Right lobe of liver (tissue), 6 donors: ENCODE measurements at regions not wholly inside any gene's neighbourhood (a gene's known extent, or its start where the extent isn't known, plus 50 kb on each side); places are given as distances from the start of the nearest gene placed in this dataset.
"Not testable (repeated sequence)": the region's sequence is repeated elsewhere in the genome, so short reads cannot be mapped to it uniquely, and the experiment has no call there.

ENCODE experiments used
- ATAC-seq, 4 donors: fragments of 200-7000 bp; cut with Tn5 transposase; one replicate each; pipeline ENCODE4 v1.9.1; 2020; ENCODE audit warnings: mild to moderate bottlenecking in 4 of 4, moderate library complexity in 4 of 4
- DNase-seq, 3 donors: peaks; one replicate each; pipeline ENCODE4 v3.0.0-alpha.2; 2020
- H3K27ac ChIP-seq, 3 donors: fragments of 200-600 bp; one replicate each; pipeline ENCODE4 v1.8.0; 2022
- H3K27me3 ChIP-seq, 2 donors: fragments of 200-600 bp; one replicate each; pipeline ENCODE4 v1.8.0; 2022
- H3K36me3 ChIP-seq, 4 donors: fragments of 200-600 bp; sonication (generic) in 1 of 4; one replicate each; pipeline versions ENCODE4 v1.5.1 to v1.8.0; 2017 to 2022; ENCODE audit warnings: control low read depth in 1 of 4
- H3K4me1 ChIP-seq, 4 donors: fragments of 200-600 bp; sonication (generic) in 1 of 4; one replicate each; pipeline versions ENCODE4 v1.5.1 to v1.8.0; 2017 to 2022; ENCODE audit warnings: control low read depth in 1 of 4
- H3K4me3 ChIP-seq, 3 donors: fragments of 200-600 bp; one replicate each; pipeline ENCODE4 v1.8.0; 2022
- H3K9me3 ChIP-seq, 4 donors: fragments of 200-600 bp; sonication (generic) in 1 of 4; one replicate each; pipeline versions ENCODE4 v1.5.1 to v1.8.0; 2017 to 2022; ENCODE audit warnings: control low read depth in 1 of 4
- POLR2A ChIP-seq: fragments of 450-650 bp; IDR thresholded peaks from one replicate; pipeline ENCODE4 v1.6.1; 2017; ENCODE audit warnings: antibody characterized with exemption, mild to moderate bottlenecking
- WGBS: methylation state at CpG from one replicate; pipeline ENCODE4 v1.1.6; 2018; ENCODE audit warnings: low coverage, low lambda C conversion rate; ENCODE audit not compliant: insufficient coverage; ENCODE audit errors: missing lambda C conversion rate; 5-methylcytosine and 5-hydroxymethylcytosine counted together
- intact Hi-C, 2 donors: fragments of 100-400 bp; cut with DNase I; formaldehyde crosslinking; loops; one replicate each; pipeline versions ENCODE4 v1.11.2 to v1.14.1; 2022
- TF ChIP-seq, protein P1 (sequence below), 4 donors: fragments of 200-600 bp in 3 of 4; fragments of 450-650 bp in 1 of 4; IDR thresholded peaks; one replicate each; pipeline versions ENCODE4 v1.5.1 to v1.8.0; 2016 to 2022; ENCODE audit warnings: antibody characterized with exemption in 4 of 4, mild to moderate bottlenecking in 2 of 4
- donor health status: DM: no; HTN: yes; CAD: no.
- donor health status: DM: no; HTN: no; CAD: no.
- donor health status: DM: no; HTN: no; CAD: no.
- donor health status: DM: no; HTN: yes; CAD: no.
- donor health status: DM: no; HTN: yes; CAD: no.

DNA sequence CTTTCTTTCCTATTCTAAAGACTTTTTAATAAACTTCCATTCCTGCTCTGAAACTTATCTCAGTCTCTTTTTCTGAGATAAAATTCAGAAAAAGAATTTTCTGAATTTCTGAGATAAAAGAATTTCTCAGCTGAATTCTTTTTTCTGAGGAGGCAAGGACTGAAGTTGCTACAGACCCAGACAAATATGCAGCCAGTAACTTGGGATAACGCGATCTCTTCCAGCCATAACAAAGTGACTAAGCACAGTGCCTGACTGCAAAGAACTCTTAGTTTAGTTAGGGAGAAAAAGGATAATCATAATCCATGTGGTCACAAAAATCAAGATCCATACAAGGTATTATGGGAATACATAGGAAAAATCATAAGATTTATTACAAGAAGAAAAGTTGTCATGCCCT is 222.0 kb upstream of the GAP43 start:
- H3K36me3 ChIP-seq: no peaks in the 10 kb centered on the region
- intact Hi-C loops: no loop called here
- H3K4me3 ChIP-seq: no peak overlapping the region
- no peaks in the 10 kb centered on the region for H3K27me3 ChIP-seq
- H3K4me1 ChIP-seq: no peaks in the 10 kb centered on the region
- TF ChIP-seq, protein P1, sequence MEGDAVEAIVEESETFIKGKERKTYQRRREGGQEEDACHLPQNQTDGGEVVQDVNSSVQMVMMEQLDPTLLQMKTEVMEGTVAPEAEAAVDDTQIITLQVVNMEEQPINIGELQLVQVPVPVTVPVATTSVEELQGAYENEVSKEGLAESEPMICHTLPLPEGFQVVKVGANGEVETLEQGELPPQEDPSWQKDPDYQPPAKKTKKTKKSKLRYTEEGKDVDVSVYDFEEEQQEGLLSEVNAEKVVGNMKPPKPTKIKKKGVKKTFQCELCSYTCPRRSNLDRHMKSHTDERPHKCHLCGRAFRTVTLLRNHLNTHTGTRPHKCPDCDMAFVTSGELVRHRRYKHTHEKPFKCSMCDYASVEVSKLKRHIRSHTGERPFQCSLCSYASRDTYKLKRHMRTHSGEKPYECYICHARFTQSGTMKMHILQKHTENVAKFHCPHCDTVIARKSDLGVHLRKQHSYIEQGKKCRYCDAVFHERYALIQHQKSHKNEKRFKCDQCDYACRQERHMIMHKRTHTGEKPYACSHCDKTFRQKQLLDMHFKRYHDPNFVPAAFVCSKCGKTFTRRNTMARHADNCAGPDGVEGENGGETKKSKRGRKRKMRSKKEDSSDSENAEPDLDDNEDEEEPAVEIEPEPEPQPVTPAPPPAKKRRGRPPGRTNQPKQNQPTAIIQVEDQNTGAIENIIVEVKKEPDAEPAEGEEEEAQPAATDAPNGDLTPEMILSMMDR (IDR thresholded peaks at IDR 0.05): no peak
- TF ChIP-seq POLR2A: no peak
- DNase-seq (no peak), ATAC-seq (no peak)
- H3K9me3 ChIP-seq: no peaks in the 10 kb centered on the region
- H3K27ac ChIP-seq: no peak overlapping the region
- 72% methylated on average over 2 of the region's 2 CpGs for WGBS

- intact Hi-C loops: no loop called here
- no peak overlapping the region for H3K27ac ChIP-seq
- H3K4me3 ChIP-seq: no peak overlapping the region
- no peak for DNase-seq
- H3K36me3 ChIP-seq: no peaks in the 10 kb centered on the region
- 50% methylated on average over 1 of the region's 1 CpG for WGBS
- no peaks in the 10 kb centered on the region for H3K4me1 ChIP-seq
- H3K9me3 ChIP-seq: no peaks in the 10 kb centered on the region
- ATAC-seq: no peak
- H3K27me3 ChIP-seq: no peaks in the 10 kb centered on the region
- TF ChIP-seq, protein P1 (IDR thresholded peaks at IDR 0.05): no peak
- no peak for TF ChIP-seq POLR2A
Observed at GRCh38 chr3:115401851-115402501, 221.3 kb upstream of the GAP43 start.

GRCh38 chr3:115402651-115403050 is 220.7 kb upstream of the GAP43 start:
- H3K27ac ChIP-seq: no peak overlapping the region
- H3K36me3 ChIP-seq: no peaks in the 10 kb centered on the region
- no peaks in the 10 kb centered on the region for H3K27me3 ChIP-seq
- H3K4me3 ChIP-seq: no peak overlapping the region
- no peaks in the 10 kb centered on the region for H3K9me3 ChIP-seq
- ATAC-seq (no peak), DNase-seq (no peak)
- intact Hi-C loops: no loop called here
- TF ChIP-seq POLR2A: no peak
- TF ChIP-seq, protein P1 (IDR thresholded peaks at IDR 0.05): no peak
- no peaks in the 10 kb centered on the region for H3K4me1 ChIP-seq

DNA sequence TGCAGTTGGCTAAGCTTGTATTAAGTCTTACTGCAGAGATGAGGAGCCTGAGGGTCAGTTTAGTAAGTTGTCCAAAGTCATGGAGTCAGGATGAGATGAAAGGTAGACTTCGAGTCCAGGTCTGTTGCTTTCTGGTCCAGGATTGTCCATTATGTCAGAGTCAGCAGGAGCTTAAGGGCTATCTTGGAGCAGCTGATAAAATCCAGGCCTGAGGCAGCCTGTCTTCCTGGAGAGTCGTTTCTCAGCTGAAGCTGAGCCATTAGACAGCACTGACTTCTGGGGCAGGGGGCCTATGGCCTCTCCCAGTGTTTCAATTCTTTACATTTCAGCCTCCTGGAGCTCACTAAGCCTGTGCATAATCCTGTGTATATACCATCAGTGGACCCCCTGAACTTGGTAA is 219.5 kb upstream of the GAP43 start:
- Histone ChIP-seq H3K4me1 (no peaks in the 10 kb centered on the region), H3K27ac (no peak overlapping the region), H3K4me3 (no peak overlapping the region), H3K9me3 (no peaks in the 10 kb centered on the region), H3K36me3 (no peaks in the 10 kb centered on the region), H3K27me3 (no peaks in the 10 kb centered on the region)
- ATAC-seq (no peak), DNase-seq (no peak)
- 33% methylated on average over 1 of the region's 2 CpGs for WGBS
- intact Hi-C loops: no loop called here
- TF ChIP-seq, protein P1 (IDR thresholded peaks at IDR 0.05): no peak
- TF ChIP-seq POLR2A: no peak

DNA sequence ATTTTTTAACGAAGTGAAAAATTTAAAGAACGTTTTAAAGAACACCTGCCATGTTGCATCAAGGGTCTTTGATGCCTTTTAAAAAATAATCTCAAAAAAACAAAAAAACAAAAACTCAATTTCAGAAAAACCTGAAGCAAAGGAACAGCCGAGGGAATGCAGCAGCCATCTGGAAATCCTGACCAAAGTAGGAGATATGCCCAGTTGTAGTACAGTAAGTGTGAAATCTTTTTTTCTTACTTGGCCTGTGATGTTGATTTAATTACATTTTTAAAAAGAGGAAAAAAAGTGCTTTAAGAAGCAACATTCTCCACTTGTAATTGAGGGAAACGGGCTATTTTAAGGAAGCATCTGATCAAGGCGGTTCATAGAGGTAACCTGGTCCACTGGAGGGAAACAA is 213.7 kb upstream of the GAP43 start:
- 42% methylated on average over 5 of the region's 5 CpGs for WGBS

DNA sequence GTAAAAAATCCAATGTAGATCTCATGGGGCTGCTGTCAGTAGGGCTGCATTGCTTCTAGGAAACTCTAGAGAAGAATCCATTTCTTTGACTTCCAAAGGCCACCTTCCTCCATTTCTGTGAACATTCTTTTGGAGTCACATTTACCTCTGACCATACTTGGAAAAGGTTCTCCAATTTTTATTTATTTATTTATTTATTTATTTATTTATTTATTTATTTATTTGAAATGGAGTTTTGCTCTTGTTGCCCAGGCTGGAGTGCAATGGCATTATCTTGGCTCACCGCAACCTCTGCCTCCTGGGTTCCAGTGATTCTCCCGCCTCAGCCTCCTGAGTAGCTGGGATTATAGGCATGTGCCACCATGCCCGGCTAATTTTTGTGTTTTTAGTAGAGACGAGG is 208.7 kb upstream of the GAP43 start:
- H3K36me3 ChIP-seq, H3K4me1 ChIP-seq, ATAC-seq, H3K27me3 ChIP-seq, H3K9me3 ChIP-seq, DNase-seq, intact Hi-C loops, H3K27ac ChIP-seq, H3K4me3 ChIP-seq: not testable (repeated sequence)
- whole genome bisulfite sequencing: 100% methylated on average over 1 of the region's 4 CpGs

More for the DNA sequence above, 213.7 kb upstream of the GAP43 start:
- no peaks in the 10 kb centered on the region for H3K9me3 ChIP-seq
- H3K4me3 ChIP-seq: no peak overlapping the region
- DNase-seq (no peak), ATAC-seq (no peak)
- H3K36me3 ChIP-seq: no peaks in the 10 kb centered on the region
- no peaks in the 10 kb centered on the region for H3K27me3 ChIP-seq
- intact Hi-C loops: no loop called here
- H3K27ac ChIP-seq: no peak overlapping the region
- H3K4me1 ChIP-seq: no peaks in the 10 kb centered on the region
- TF ChIP-seq, protein P1 (IDR thresholded peaks at IDR 0.05): no peak
- no peak for TF ChIP-seq POLR2A
